GM21737 (cell line): ENCODE measurements at regions not wholly inside any gene's neighbourhood (a gene's known extent, or its start where the extent isn't known, plus 50 kb on each side); places are given as distances from the start of the nearest gene placed in this dataset.
"Not testable (repeated sequence)": the region's sequence is repeated elsewhere in the genome, so short reads cannot be mapped to it uniquely, and the experiment has no call there.

ENCODE experiments used
- ATAC-seq: cut with Tn5 transposase; IDR thresholded peaks from one replicate; pipeline ENCODE4 v1.9.1; 2021; ENCODE audit warnings: mild to moderate bottlenecking, moderate library complexity; ENCODE audit not compliant: unreplicated experiment

DNA sequence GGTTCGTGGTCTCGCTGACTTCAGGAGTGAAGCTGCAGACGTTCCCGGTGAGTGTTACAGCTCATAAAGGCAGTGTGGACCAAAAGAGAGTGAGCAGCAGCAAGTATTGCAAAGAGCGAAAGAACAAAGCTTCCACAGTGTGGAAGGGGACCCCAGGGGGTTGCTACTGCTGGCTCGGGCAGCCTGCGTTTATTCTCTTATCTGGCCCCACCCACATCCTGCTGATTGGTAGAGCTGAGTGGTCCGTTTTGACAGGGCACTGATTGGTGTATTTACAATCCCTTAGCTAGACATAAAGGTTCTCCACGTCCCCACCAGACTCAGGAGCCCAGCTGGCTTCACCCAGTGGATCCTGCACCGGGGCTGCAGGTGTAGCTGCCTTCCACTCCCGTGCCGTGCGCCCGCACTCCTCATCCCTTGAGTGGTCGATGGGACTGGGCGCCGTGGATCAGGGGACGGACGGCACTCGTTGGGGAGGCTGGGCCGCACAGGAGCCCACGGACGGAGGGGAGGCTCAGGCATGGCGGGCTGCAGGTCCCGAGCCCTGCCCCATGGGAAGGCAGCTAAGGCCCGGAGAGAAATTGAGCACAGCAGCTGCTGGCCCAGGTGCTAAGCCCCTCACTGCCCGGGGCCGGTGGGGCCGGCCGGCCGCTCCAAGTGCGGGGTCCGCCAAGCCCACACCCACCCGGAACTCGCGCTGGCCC, 2661.6 kb upstream of the PCDH20 start:
- not testable (repeated sequence) for ATAC-seq

DNA sequence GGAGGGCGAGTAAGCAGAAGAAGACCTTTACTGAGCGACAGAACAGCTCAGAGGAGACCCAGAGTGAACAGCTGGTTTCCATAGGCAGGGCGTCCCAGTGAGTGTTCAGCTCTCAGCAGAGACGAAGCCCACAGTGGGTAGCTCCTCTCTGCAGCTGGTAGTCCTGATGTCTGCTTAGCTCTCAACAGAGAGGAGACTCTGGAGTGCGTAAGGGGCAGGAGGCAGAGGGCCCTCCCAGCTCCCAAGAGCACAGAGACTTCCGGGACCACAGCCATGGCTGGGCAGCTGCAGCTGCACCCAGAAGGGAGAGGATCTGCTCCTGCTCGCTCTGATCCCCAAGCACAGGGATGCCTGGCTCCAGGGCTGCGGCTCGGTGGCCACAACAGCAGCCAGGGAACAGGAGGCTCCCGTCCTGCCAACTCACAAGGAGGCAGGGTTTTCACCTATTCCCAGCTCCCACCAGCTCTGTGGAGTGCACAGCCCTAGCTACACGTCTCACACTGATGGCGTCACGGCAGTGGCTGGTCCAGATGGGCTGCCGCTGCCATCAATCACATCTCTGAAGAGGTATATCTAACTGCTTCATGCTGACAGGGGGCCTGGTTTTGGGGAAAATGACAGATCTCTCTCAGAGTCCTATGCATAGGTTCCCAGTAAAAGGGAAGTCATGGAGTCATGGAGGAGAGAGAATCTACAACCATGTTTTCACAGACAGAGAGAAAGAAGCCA, 2660.1 kb upstream of the PCDH20 start:
- no peak for ATAC-seq

- no peak for ATAC-seq
Measured at GRCh38 chr13:64074971-64075474, 2659.4 kb upstream of the PCDH20 start.

DNA sequence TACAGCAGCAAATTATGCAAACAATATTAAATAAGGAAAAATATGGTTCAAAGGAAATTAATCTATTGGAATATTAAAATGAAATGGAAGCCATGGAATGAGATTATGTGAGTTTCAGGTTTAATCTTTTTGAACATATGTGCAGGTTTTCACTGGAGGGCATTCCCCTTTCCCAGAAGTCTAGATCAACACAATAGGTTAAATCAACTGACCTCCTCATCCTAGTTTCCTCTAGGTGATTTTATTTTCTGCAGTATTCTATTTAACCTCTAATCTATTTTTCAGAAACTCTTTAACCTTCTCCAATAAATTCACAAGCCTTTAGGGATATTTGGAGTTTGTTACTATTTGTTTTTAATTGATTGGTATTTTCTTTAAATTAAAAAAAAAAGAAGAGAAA, 2657.6 kb upstream of the PCDH20 start:
- no peak for ATAC-seq

- ATAC-seq: no peak
Measured at GRCh38 chr13:64071352-64071751, 2655.7 kb upstream of the PCDH20 start.

GRCh38 chr13:64069892-64070291, 2654.2 kb upstream of the PCDH20 start:
- ATAC-seq: no peak

GRCh38 chr13:64066711-64067110, 2651.1 kb upstream of the PCDH20 start:
- ATAC-seq: no peak

DNA sequence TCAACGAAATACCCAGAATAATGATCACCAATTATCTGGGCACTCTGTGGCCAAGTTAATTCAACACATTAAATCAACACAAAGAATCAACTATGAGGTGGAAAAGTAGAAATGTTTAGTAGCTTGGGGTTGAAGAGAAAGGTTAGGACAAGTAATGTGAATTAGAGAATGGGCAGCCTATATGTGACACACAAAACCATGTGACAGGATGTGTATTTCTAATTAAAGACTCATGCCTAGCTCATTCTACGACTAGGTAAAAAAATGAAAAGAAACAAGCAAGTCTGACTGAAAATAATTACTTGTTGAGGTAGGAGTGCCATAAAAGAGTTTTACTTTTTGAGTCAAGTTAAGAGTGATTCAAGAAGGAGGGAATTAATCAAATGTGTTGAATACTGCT, 2646.0 kb upstream of the PCDH20 start:
- no peak for ATAC-seq

- no peak for ATAC-seq
Measured at GRCh38 chr13:64057372-64058020, 2641.8 kb upstream of the PCDH20 start.

- no peak for ATAC-seq
Measured at GRCh38 chr13:64054321-64054720, 2638.7 kb upstream of the PCDH20 start.

- ATAC-seq: no peak
Measured at GRCh38 chr13:64052521-64052920, 2636.9 kb upstream of the PCDH20 start.

DNA sequence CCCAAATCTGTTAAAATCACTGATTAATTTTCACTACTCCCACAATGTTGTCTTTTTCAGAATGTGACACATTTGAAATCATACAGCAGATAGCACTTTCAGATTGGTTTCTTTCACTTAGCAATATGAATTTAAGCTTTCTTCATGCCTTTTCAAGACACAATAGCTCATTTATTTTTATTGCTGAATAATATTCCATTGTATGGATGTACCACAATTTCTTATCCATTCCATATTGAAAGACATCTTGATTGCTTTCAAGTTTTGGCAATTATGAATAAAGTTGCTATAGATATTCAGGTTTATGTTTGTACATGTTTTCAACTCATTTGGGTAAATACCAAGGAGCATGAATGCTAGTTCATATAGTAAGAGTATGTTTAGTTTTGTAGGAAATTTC, 2635.6 kb upstream of the PCDH20 start:
- no peak for ATAC-seq

- no peak for ATAC-seq
Measured at GRCh38 chr13:64041296-64041695, 2625.6 kb upstream of the PCDH20 start.

DNA sequence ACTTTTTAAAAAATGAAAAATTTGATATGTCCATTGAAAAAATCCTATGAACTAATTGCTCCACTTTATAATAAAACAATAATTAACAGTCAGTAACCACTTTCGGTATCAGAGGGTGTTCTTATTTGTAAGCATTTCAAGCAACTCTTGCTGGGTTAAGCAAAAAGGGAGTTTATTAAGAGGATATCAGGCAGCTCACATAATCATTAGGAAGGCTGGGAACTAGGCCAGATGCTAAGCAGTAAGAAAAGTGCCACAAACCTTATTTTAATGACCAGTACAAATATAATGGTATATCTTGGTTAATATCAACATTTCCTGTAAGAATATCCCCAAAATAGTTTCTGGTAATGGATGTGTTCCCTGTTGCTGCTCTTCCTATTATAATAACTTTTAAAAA, 2618.3 kb upstream of the PCDH20 start:
- ATAC-seq: no peak

GRCh38 chr13:64029343-64030093, 2613.9 kb upstream of the PCDH20 start:
- ATAC-seq: no peak

GRCh38 chr13:64028551-64028950, 2612.9 kb upstream of the PCDH20 start:
- no peak for ATAC-seq

DNA sequence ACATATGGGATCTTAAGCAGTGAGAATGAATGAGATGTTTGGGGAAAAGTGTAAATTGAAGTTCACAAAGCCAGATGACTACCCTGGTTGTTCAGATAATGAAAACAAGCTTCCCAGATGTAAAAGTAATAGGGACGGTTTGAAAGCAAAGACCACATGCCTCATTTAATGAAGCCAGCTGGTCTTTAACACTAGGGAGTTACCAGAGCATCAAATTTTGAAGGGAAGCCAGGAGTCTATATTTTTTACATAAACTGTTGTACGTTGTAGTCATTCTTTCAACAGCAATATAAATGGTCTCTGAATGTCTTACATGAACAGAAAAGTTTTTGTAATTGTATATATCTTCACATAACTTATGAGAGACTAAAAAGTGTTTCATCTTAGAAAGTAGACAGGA, 2604.5 kb upstream of the PCDH20 start:
- ATAC-seq: no peak

DNA sequence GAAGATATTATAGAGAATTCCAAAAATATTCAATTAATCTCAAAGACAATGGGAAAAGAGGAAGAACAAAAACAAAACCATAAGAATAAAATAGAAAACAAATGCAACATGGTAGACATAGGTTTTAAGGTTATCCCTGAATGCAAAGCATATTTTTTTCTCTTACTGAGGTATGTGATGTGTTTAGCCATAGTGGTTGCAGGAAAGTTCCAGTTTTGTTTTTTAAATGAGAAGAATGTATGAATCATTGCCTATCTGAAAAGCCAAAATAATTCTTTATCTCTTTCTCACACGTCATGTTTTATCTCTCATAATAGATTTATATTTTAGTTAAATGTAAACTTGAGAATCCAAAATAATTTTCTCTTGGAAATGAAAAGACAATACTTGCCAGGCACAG, 2591.7 kb upstream of the PCDH20 start:
- no peak for ATAC-seq

- ATAC-seq: no peak
Measured at GRCh38 chr13:64000321-64000720, 2584.7 kb upstream of the PCDH20 start.

DNA sequence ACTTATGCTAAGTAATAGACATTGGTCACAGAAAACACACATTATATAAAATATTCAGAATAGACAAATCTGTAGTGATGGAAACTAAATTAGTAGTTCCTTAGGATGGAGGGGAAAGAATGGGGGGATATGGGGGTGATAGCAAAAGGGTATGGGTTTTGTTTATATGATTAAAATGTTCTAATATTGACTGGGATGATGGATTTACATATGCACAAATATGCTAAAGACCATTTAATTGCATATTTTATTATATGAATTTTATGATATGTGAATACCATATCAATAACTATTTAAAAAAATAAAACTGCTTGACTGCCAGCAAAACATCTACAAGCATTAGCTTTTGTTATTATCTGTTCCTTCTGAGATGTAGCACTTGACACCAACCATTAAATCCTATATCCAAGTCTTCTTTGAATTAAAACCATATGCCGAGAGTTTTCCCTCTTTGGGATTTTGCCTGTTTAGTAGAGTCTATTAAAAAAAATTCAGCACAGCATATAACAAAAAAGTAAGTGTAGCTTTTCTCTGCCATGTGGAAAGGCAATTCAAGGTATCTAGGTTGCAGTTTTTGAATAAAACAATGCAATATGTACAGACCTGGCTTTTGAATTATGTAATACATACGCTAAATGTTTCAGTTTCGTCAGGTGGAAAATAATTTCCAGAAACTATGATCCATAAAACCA, 2584.1 kb upstream of the PCDH20 start:
- ATAC-seq: no peak

GRCh38 chr13:63983366-63983765, 2567.7 kb upstream of the PCDH20 start:
- ATAC-seq: no peak
